BE2C (cell line): ENCODE measurements at regions not wholly inside any gene's neighbourhood (a gene's known extent, or its start where the extent isn't known, plus 50 kb on each side); places are given as distances from the start of the nearest gene placed in this dataset.
A peak's percentile ranks its signal among the peaks of the same experiment; 100 is the strongest.

Source experiments
- DNase-seq: peaks from one replicate; pipeline ENCODE4 v3.0.0-alpha.2; 2020
- H3K27me3 ChIP-seq: fragments of 250-450 bp; sonication (Bioruptor Pico); 2 replicates; pipeline ENCODE4 v1.5.1; 2020; ENCODE audit warnings: mild to moderate bottlenecking
- H3K36me3 ChIP-seq: fragments of 250-450 bp; sonication (Bioruptor Pico); 2 replicates; pipeline ENCODE4 v1.5.1; 2020; ENCODE audit warnings: mild to moderate bottlenecking
- H3K4me1 ChIP-seq: fragments of 250-450 bp; sonication (Bioruptor Pico); 2 replicates; pipeline ENCODE4 v1.5.1; 2020
- H3K4me3 ChIP-seq: 2 replicates; pipeline ENCODE4 v1.5.1; 2011; ENCODE audit warnings: low read depth, low read length
- H3K9me3 ChIP-seq: fragments of 250-450 bp; sonication (Bioruptor Pico); 2 replicates; pipeline ENCODE4 v1.5.1; 2020
- TF ChIP-seq, protein P1 (sequence below): IDR thresholded peaks from 2 replicates; pipeline ENCODE4 v1.5.1; 2012; ENCODE audit warnings: mild to moderate bottlenecking, low read depth, low read length

DNA sequence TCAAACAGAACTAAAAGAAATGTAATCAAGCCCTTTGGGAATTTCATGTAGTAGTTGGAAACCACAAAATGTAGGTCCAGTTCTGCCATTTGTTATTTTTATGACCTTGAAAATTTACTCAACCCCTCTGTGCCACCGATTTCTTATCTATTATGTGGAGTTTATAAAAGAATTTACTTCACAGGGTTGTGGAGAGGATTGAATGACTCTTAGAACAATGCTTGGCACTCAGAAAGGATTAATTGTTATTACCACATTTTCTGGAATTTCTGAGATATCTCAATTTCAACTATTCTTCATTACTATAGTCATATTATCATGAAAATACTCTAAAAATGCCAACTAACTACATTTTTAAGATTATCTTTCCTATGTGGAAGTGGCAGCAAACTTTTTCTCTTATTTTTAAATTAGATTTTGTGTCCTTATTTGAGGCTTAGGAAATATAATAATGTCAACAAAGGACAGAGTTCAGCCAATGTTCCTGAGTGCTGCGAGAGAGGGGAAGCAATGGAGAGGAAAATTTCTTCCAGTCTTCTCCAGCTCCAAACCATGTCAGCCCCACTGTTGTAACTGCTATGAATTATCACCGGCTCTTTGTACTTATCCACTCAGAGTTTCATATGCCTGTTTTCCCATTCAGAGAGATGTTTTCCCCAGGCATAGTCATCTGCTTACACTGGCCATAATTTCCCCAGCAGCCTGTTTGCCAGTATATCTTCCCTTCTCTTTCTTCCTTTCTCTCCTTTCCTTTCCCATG is 525.6 kb downstream of the SPATA31D1 start:
- TF ChIP-seq, protein P1, sequence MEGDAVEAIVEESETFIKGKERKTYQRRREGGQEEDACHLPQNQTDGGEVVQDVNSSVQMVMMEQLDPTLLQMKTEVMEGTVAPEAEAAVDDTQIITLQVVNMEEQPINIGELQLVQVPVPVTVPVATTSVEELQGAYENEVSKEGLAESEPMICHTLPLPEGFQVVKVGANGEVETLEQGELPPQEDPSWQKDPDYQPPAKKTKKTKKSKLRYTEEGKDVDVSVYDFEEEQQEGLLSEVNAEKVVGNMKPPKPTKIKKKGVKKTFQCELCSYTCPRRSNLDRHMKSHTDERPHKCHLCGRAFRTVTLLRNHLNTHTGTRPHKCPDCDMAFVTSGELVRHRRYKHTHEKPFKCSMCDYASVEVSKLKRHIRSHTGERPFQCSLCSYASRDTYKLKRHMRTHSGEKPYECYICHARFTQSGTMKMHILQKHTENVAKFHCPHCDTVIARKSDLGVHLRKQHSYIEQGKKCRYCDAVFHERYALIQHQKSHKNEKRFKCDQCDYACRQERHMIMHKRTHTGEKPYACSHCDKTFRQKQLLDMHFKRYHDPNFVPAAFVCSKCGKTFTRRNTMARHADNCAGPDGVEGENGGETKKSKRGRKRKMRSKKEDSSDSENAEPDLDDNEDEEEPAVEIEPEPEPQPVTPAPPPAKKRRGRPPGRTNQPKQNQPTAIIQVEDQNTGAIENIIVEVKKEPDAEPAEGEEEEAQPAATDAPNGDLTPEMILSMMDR = no peak
- no peak overlapping the region for H3K4me3 ChIP-seq
- H3K9me3 ChIP-seq = no peaks in the 10 kb centered on the region
- H3K27me3 ChIP-seq = no peaks in the 10 kb centered on the region
- no peak for DNase-seq
- H3K36me3 ChIP-seq = no peaks in the 10 kb centered on the region
- H3K4me1 ChIP-seq = no peaks in the 10 kb centered on the region

- H3K4me3 ChIP-seq = no peak overlapping the region
- no peaks in the 10 kb centered on the region for H3K4me1 ChIP-seq
- H3K9me3 ChIP-seq = no peaks in the 10 kb centered on the region
- H3K27me3 ChIP-seq = no peaks in the 10 kb centered on the region
- no peaks in the 10 kb centered on the region for H3K36me3 ChIP-seq
- TF ChIP-seq, protein P1 = no peak
- no peak for DNase-seq
These were observed 530.3 kb downstream of the SPATA31D1 start for GRCh38 chr9:82518868-82519267.

DNA sequence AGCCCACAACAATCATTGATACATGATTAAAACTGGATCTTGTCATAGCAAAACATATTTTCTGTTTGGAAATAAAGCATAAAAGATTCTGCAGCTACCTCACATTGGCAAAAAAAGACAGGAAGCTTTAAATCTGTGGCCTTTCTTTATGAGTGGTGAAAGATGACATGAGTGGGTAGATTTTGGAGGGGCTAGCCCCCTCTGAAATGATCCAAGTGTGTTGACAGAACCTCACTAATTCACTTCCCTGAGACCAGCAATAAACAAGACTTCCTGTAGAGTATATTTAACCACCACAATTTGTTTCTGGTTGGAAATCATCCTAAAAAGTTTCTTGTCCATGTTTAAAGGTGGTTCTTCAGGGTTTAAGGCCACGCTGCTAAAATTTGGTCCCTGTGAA is 530.8 kb downstream of the SPATA31D1 start:
- H3K36me3 ChIP-seq = no peaks in the 10 kb centered on the region
- H3K4me1 ChIP-seq = no peaks in the 10 kb centered on the region
- DNase-seq = no peak
- no peak overlapping the region for H3K4me3 ChIP-seq
- TF ChIP-seq, protein P1 = no peak
- H3K27me3 ChIP-seq = no peaks in the 10 kb centered on the region
- no peaks in the 10 kb centered on the region for H3K9me3 ChIP-seq

DNA sequence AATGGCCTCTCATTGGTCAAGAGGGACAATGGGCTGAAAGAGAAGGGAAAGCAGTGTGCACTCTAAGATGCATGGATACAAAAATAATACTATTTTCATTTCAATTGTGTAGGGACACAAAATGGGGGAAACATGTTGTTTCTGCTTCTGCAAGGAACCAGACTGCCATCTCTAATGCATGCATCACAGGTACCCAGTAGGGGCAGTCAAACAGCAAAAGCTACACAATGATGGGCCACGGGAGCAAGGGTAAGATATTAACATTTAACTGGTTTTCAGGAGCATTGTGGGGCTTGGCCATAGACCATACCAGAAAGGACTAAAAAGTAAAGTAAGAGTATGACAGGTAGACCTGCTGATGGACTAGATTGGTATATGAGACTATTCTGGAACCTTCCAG is 535.8 kb downstream of the SPATA31D1 start:
- DNase-seq = no peak
- no peaks in the 10 kb centered on the region; the same call in 1 of the 2 replicates for H3K9me3 ChIP-seq
- TF ChIP-seq, protein P1 = peak; percentile 14; the same call in 1 of the 2 replicates
- H3K27me3 ChIP-seq = no peaks in the 10 kb centered on the region
- no peaks in the 10 kb centered on the region for H3K36me3 ChIP-seq
- no peak overlapping the region for H3K4me3 ChIP-seq
- no peaks in the 10 kb centered on the region for H3K4me1 ChIP-seq

GRCh38 chr9:82526577-82526976 is 536.4 kb downstream of the RASEF start:
- no peaks in the 10 kb centered on the region; the same call in 1 of the 2 replicates for H3K9me3 ChIP-seq
- H3K27me3 ChIP-seq = no peaks in the 10 kb centered on the region
- H3K4me3 ChIP-seq = no peak overlapping the region
- TF ChIP-seq, protein P1 = no peak
- no peak for DNase-seq
- no peaks in the 10 kb centered on the region for H3K4me1 ChIP-seq
- no peaks in the 10 kb centered on the region for H3K36me3 ChIP-seq

- TF ChIP-seq, protein P1 = no peak
- no peaks in the 10 kb centered on the region; the same call in 1 of the 2 replicates for H3K9me3 ChIP-seq
- no peaks in the 10 kb centered on the region for H3K36me3 ChIP-seq
- H3K4me1 ChIP-seq = peaks cover 8% of the 10 kb centered on the region
- DNase-seq = no peak
- H3K27me3 ChIP-seq = no peaks in the 10 kb centered on the region
- H3K4me3 ChIP-seq = no peak overlapping the region
These were observed 531.1 kb downstream of the RASEF start for GRCh38 chr9:82531795-82532194.
